ENCODE measurements at regions not wholly inside any gene's neighbourhood (a gene's known extent, or its start where the extent isn't known, plus 50 kb on each side); places are given as distances from the start of the nearest gene placed in this dataset.

DNA sequence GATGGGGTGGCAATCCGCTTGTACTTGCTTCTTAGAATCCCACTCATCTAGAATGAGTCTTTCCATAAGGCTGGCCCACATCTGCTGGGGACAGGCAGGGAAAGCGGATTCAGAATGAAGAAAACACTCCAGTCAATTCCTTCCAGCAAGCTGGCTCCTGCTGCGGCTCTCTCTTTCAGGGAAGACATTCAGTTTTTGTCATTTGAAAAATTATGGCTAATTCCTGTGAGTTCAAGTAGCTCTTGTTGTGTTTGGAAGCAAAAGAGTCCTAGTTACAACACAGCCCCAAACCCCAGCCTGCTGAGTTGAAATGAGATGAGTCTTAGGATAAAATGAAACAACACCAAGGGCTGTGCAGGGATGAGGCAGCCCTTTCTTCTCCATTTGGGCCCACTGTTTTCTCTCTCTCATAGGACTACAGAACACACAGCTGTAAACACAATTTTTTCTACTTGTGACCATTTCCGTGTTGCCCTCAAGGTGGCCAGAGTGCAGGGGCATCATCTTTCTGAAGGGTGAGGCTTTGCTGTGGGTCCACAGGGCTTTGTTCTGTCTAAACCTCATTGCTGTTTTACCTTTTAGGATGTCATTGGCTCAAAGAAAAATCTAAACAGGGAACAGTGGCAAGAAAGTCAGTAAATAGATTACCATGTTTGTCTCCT lies 90.8 kb upstream of the EEPD1 start:
- Histone ChIP-seq H3K18ac (ENCODE audit: insufficient read length, low read depth, low read length) (no peak overlapping the region), H3K23me2 (ENCODE audit: insufficient read length, low read depth, low read length, poor library complexity, severe bottlenecking) (no peaks in the 10 kb centered on the region), H3T11ph (ENCODE audit: low read length) (no peak overlapping the region), H3K4me1 (ENCODE audit: insufficient read depth, low read length) (peaks cover 7% of the 10 kb centered on the region; the same call in 1 of the 2 replicates), H3K14ac (ENCODE audit: insufficient read depth, low read length) (no peak overlapping the region), H3K23ac (ENCODE audit: insufficient read length, low read depth, low read length) (no peak overlapping the region), H2BK20ac (ENCODE audit: low read depth, low read length, poor library complexity, severe bottlenecking) (no peak overlapping the region), H3K9me3 (ENCODE audit: control insufficient read depth, low read depth, low read length) (no peaks in the 10 kb centered on the region), H4K91ac (ENCODE audit: insufficient read length, low read depth, low read length) (no peak overlapping the region), H2BK15ac (ENCODE audit: low read depth, low read length) (no peak overlapping the region), H2BK12ac (ENCODE audit: insufficient read length, low read depth, low read length) (no peak overlapping the region), H3K4ac (ENCODE audit: low read depth, low read length) (no peak overlapping the region), H2BK120ac (ENCODE audit: low read depth, low read length, poor library complexity, severe bottlenecking) (no peak overlapping the region), H4K5ac (ENCODE audit: insufficient read length, low read depth, low read length) (no peak overlapping the region), H3K79me1 (ENCODE audit: insufficient read depth, low read depth, low read length, poor library complexity, severe bottlenecking) (no peaks in the 10 kb centered on the region), H2AK5ac (ENCODE audit: insufficient read length, low read length) (no peak overlapping the region), H3K27me3 (ENCODE audit: insufficient read depth, low read length) (no peaks in the 10 kb centered on the region), H3K79me2 (ENCODE audit: insufficient read depth, low read length) (no peaks in the 10 kb centered on the region), H4K20me1 (ENCODE audit: control insufficient read depth, insufficient read depth, insufficient read length) (no peaks in the 10 kb centered on the region), H3K4me2 (ENCODE audit: insufficient read depth, insufficient read length, low read length) (no peak overlapping the region), H3K56ac (ENCODE audit: insufficient read length, low read depth, low read length) (no peak overlapping the region), H3K27ac (ENCODE audit: insufficient read length, low read depth, low read length) (no peak overlapping the region), H4K8ac (replicated peaks; ENCODE audit: insufficient read length, low read depth, low read length) (no peak overlapping the region), H2AFZ (ENCODE audit: low read length) (no peak overlapping the region), H3K9ac (ENCODE audit: extremely low read depth, insufficient read length, low read length) (no peak overlapping the region), H2BK5ac (ENCODE audit: insufficient read length, low read length) (no peak overlapping the region)
- H3K4me3 Mint-ChIP-seq = no peak overlapping the region
- no peak for DNase-seq
- no CpG with 5 or more reads among the region's 4 CpGs for WGBS (ENCODE audit: extremely low coverage, insufficient read length, low lambda C conversion rate)
- H3K36me3 Mint-ChIP-seq (ENCODE audit: insufficient read depth in 1 of 3, low read depth in 3 of 3) = peaks cover 2 to 6% (median 6%) of the 10 kb centered on the region in 3 experiments; a peak in 4 of 7 replicates
- TF ChIP-seq CTCF (conservative IDR thresholded peaks at IDR 0.05) = 0 out of 3 replicates have a peak, but pooled peaks have one; percentile 25
- H3K27me3 Mint-ChIP-seq (ENCODE audit: low read depth) = no peaks in the 10 kb centered on the region
- peaks cover 3 to 12% of the 10 kb centered on the region in 2 experiments for H3K9me3 Mint-ChIP-seq
- peaks cover 22 to 23% of the 10 kb centered on the region in 2 experiments for H3K4me1 Mint-ChIP-seq
- H3K27ac Mint-ChIP-seq = no peak overlapping the region
